Cerebellar nuclear complex (tissue), 1 donor: ENCODE measurements at regions not wholly inside any gene's neighbourhood (a gene's known extent, or its start where the extent isn't known, plus 50 kb on each side); places are given as distances from the start of the nearest gene placed in this dataset.

Source experiments
- DNase-seq, 2 experiments: peaks; one replicate each; lab custom pipeline; 2025; lab: John Stamatoyannopoulos, UW

DNA sequence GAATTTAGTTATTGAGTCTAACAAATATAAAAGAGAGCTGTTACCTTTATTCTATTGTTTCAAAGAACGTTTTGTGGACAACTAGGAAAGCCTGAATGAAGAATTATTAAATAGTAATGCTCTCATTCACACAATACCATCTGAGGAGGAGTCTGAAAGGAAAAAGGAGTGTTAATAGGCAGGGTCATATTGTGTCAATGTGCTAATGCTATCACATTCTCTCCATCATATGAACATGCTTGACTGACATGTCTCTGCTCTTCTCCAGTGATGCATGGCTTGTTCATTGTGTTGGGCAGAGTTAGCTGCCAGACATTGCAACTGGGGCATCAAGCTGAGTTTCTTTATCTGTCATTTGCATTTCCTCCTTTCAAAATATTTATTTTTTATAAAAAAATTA, 1578.0 kb downstream of the MAT2B start:
- no peak for DNase-seq

DNA sequence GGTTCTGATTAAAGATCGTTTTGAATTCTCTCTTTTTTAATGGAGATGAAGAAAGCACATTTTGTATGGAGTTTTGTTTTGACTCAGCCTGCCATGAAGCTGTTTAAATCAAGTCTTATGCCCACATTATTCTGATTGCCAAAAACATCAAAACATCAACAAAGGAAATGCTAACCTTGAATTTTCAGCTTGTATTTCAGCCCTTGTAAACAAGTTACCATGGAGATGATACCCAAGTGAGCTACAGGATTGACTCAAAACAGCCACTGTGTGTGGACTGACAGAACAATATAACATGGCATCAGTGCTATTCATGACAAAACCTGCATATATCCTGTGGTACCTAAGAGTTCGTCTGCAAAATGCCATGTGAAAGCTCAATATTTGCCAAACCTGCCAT, 1581.0 kb downstream of the MAT2B start:
- no peak for DNase-seq

DNA sequence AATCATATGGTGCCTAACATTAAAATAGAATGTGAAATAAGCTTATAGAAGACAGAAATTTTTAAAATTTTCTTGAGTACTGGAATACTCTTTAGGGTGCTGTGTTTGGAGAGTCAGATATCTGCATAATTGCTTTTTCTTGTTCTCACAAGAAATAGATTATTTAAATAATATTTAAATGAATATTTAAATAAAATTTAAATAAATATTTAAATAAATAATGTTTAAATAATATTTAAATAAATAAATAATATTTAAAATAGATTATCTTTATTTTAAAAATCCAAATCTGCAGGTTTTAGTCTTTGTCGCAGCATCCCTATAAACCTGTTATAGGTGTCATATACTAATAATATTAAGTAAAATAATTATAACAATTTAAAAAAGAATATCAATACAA, 1589.4 kb downstream of the MAT2B start:
- no peak for DNase-seq

DNA sequence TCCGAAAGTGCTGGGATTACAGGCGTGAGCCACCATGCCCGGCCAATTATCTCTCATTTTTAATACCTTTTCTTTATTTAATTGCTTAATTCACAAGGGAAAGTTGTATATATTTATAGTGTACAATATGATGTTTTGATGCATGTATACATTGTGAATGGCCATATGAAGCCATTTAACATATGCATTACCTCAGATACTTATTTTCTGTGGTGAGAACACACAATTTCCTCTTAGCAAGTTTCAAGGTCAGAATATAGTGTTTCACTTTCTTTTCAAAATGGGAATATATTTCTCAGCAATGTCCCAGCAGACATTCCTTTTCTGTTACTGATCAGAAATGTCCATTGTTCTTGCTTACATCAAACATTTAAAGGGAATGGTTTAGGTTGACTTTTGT, 1596.3 kb downstream of the MAT2B start:
- DNase-seq, result no peak

DNA sequence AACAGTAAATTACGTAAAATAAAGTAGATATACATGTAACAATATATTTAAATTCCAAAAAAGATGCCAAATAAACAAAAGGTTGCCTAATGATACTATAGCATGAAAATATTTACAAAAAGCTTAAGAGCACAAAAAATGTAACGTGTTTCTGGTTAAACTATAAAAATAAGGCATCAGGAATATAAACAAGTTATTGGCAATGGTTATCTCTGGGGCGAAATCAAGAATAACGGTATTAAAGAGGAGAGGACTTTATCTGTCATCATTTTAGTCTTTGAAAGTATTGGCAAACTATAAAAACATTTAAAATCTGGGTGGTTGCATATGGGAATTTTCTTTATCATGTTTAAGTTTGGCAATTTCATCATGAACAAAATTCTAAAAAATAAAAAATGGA, 1599.2 kb downstream of the MAT2B start:
- no peak for DNase-seq

DNA sequence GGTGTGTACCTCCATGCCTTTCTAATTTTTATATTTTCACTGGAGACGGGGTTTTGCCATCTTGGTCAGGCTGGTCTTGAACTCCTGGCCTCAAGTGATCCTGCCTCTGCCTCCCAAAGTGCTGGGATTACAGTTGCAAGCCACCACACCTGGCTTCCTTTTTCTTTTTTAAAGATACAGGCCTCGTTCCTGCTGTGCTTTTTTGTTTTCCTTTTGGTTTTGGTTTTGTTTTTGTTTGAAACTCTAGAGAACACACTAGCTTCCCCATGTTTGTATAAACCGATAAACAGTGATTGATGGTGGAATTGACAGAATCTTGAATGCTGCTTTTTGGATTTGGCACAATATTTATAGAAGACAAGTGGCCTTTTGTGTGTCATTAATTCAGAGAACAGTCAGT, 1603.4 kb downstream of the MAT2B start:
- DNase-seq, result no peak

DNA sequence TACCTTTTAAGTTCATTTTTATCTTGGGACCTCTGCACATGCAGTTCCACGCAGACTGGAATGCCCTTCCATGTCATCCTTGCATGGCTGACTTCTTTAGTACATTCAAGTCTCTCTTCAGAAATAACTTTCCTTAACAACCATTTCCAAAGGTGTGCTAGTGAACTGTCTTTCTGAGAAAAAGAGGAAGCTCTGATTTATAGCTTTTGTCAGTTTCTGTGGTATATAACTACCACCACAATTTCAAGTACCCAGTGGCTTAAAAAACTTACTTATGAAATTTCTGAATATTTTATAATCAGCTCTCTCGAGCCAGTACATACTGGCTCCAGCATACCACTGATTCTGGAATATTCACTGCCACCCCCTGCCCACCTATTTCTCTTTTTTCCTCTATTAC, 1613.8 kb downstream of the MAT2B start:
- DNase-seq, result no peak

DNA sequence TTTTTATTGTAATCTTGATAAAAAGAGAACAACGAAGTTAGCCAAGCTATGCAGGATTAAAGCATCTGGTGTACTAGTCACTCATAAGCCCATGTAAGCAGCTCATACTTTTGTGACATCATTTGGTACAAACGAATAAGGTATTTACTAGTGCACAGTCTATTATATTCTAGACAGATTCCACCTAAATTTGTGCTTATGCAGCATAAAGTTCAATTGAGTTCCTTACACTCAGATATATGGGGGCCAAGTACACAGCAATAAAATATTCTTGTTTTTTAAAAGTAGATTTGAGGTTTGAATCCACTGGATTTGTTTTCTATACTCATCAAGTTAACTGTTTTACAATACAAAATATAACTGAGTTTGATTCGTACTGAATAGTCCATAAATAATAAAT, 1621.2 kb downstream of the MAT2B start:
- DNase-seq, result no peak

DNA sequence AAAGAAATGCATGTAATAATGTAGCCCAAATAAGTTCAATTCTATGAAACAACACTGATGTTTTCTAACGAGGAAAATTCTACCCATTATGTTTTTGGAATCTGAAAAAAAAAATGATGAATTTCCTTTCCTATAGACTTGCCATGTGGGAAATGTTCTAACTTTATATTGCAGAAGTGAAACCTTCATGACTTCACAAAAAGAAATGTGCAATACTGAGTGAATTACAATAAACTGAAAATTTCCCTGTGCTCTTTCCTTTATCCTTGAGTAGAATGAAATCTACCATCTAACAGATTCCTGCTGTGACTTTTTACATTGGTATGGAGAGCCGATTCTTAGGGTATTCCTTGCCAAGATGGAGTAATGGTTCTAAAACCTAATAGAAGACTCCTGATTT, 1622.5 kb downstream of the MAT2B start:
- no peak for DNase-seq

DNA sequence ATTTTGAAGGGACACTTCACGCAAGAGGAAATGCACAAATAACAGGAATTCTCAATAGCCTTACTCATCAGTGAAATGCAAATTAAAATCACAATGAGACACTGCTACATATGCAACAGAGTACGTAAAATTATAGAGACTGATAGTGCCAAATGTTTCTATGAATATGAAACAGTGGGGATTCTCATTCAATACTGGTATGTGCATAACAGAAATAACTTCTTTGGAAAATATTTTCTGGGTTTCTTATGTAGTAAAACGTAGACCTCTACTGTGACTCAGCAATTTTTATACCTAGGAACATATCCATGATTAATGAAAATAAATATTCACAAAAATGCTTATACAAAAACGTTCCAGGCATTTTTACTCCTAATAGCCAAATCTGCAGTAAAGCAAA, 1625.2 kb downstream of the MAT2B start:
- DNase-seq, result no peak

DNA sequence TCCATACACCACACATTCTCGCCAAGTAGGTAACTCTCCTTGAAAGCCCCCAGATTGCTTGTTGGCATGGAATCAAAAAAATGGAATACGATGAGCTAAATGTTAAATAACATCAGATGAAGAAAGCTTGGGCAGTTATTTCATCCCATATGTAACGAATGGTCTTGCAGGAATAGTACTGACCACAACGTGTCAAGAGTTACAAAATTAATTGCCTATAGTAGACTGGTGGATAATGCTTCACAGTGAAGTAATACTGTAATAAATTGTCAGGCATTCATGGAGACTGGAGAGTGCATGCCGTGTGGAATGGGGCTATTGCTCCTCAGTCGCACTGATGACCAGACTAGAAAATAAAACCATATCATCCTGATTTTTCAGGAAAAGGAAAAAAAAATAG, 1628.7 kb downstream of the MAT2B start:
- DNase-seq, result no peak

DNA sequence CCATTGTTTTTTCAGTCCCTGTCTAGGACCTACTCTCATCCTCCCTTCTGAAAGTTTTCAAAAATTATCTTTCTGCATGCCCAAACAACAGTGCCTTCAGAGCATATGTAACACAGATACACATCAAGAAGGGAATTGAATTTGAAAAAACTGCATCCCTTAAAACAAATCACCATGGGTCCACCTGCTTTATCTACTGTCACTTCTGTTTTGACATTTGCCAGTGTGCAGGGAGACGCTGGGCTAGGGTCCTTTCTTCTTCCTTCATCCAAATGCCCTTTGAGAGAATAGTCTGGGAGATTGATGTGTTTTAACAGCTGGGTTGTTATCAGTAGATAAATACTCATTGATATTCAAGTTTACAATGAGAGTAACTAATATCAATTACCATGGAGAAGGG, 1630.1 kb downstream of the MAT2B start:
- DNase-seq, result no peak

DNA sequence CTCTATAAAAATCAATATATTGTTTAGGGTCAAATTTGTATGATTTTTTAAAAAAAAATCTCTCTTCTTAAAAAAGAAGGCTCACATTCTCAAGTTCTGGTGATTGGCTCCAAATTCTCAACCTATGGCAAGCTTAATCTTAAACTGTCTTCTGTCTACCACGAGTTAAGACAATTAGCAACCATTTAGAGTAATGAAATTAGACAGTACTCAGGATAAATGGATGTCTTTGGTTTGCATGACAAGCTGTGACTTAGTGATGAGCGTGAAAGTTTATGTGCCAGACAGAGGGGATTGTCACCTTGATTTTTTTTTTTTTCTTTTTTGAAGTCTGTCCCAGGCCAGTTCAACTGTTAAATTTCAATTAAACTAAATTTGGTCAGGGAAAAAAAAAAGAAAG, 1632.3 kb downstream of the MAT2B start:
- DNase-seq, result no peak

DNA sequence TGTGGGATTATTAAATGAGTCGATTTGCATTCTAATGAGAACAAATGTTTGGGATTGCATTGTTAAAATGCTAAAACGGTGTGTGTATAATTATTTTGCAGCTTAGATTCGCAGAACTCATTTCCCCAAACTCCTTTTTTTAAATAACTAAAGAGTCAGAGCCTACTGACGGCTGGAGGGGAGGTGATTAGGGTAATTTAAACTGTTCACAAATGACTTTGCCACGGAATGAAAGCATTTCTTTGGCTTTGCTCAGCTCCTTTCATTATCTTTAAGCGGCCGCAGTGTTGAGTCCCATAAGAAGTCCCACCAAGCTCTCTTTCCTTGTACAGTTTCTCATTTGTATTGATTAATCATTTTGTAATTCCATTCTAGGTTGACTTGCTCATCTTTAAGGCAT, 1632.8 kb downstream of the MAT2B start:
- DNase-seq, result no peak

DNA sequence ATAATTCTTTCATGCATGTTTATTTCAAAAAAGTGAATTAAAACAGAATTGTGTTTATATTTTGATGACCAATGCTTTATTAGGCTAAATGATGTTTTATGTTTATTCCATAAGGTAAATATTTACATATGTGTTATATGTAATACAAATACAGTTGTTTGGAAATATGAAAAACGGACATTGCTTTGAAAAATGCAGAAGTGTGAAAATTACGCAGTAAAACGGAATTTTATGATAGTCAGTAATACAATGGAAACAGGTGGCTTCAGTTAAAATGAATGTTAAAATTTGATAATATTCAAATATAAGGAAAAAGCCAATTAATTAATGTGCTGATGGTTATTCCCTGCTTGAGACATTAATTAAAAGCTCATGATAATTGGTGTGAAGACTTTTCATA, 1633.8 kb downstream of the MAT2B start:
- no peak for DNase-seq

DNA sequence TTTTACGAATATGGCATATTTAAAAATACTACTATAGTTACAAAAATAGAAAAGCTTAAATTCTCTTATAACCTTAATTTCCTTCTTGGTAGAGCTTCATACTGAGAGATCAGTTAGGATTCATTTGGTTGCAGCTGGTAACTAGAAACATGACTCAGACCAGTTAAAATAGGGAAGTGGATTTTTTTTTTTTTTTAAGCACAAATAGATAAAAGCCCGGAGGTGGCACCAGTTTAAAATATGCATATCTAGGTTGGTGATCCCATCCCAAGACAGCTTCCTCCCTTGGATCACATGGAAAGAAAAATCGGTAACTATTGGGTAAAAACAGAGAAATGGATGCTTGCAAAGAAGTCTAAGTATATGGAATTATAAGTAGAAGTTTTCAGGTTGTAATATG, 1634.3 kb downstream of the MAT2B start:
- no peak for DNase-seq

DNA sequence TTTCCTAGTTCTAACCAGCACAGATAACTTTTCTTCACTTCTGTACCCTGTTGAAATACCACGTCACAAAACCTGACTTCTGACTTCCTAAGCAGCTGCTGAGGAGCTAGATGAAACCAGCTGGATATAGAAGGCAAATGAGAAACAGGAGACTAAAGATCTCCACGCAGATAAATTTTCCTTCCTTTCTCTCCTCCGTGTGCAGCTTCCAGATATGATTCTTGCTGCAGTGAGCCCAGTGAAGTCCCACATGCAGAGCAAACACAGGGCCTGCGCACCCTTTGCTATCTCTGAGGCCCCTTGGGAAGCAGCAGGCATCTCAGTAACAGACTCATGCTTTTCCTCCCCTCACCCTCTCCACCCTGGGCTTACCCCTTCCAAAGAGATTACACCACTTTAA, 1638.3 kb downstream of the MAT2B start:
- DNase-seq, result no peak

DNA sequence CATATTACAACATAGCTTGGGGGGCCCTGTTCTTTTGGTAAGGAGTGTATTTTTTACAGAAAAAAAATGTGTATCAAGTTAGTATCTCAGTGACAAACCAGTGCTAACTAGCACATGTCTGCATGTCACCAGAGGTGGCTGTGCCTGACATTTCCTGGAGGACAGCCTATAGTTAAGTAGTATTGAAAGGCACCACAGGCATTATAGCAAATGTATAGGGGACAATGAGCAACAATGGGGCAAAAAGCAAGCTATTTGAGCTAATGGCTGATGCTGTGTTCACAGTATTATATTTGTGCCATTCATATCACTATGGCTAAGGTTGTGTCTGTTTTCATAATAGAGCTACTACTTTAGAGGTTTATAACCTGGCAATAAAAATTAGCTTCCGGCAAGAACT, 1644.0 kb downstream of the MAT2B start:
- DNase-seq, result no peak

DNA sequence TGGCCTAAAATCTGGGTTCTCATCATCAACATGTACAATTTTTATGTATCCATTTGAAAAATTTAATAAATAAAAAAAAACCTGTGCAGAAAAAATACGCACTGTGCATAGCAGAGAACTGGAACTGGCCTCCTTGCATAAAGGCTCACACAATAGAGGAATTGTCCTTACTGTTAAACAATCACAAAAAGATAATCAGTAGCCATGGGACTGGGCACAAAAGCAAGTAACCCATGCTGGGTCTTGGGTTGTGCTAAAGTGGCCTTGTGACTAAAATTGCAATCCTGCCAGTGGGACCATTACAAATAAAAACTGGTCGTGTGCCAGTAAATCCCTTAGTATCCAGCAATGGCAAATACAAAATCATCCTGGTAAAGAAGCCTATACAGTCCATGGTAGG, 1646.6 kb downstream of the MAT2B start:
- no peak for DNase-seq

DNA sequence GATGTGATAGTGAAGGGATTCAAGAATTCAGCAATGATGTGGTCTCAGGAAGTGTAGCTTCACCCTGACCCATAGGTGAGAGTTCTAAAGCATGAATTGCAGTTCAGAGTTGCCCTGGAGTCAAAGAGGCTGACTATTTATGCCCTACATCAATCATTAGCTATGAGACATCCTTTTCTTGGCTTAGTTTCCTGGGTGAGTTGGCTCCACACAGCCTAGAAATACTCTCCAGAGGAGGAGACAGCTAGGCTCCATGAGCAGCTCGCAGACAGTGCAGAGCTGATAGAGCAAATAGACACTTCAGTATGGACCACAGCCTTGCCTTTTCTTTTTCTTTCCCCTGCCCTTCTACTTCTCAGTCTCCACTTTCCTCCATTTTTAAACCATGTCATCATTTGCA, 1651.8 kb downstream of the MAT2B start:
- DNase-seq, result no peak

DNA sequence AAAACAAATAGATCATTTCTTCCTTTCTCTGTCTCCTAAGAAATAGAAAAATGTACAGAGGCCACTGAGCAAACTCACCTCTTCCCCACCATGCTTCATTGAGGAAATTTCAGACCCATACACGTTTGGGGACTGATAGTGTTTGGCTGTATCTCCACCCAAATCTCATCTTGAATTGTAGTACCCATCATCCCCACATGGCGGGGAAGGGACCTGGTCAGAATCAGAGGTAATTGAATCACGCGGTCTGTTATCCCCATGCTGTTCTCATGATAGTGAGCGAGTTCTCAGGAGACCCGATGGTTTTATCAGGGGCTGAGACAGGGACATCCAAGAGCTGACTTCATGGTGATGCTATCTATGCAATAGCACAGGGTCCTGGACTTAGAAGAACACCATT, 1655.8 kb downstream of the MAT2B start:
- no peak for DNase-seq

DNA sequence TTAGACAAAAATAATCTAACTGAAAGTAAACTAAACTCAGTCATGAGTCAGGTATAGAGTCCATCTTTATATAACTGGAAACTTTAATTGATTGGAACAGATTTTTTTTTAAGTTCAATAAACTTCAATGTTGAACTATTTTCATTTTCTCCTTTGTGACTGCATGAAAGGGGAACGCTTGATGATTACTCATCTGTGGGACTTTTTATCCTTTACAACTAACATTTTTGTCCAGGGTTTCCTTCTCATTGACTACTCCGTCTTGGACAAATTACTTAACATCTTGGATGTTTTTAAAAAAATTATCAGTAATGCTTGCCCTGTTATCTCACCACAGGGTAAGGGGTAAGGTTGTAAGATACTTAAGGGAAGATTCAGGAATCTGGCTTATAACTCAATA, 1658.4 kb downstream of the MAT2B start:
- DNase-seq, result no peak

DNA sequence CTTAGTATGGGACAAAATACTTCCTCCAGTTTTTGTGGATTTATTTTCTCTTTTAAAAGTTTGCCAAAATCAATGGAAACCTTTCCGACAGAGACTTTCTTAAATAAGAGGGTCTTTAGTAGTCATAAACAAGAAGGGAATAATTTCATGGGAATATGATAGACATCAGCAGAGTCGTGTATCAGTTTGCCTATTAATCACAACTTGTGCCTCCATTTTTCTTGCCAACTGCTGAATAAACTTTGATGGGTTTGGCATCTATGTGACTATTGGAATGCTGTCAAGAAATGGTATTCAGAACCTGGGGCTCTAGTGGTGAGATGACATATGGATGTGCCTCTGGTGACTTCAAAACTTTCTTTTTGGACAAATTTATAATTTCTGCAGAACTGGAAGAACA, 1668.2 kb downstream of the MAT2B start:
- no peak for DNase-seq

DNA sequence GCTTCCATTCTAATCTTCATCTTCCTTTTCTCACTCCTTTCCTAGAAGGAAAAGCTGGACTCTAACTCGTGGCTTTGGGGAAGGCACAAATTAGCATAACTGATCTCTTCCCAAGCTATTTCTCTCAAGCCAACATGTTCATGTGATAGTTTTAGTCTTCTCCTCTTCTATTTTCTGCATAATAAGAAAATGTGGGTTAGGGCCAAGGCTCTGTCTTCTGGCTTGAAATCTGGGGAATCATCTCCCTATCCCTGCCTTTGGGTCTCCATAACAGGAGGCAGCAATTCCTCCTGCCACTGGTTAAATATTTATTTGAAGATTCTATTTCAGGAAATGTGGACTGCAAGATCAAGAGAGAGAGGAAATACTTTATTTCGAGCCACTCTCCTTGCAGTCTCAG, 1669.6 kb downstream of the MAT2B start:
- DNase-seq, result no peak

DNA sequence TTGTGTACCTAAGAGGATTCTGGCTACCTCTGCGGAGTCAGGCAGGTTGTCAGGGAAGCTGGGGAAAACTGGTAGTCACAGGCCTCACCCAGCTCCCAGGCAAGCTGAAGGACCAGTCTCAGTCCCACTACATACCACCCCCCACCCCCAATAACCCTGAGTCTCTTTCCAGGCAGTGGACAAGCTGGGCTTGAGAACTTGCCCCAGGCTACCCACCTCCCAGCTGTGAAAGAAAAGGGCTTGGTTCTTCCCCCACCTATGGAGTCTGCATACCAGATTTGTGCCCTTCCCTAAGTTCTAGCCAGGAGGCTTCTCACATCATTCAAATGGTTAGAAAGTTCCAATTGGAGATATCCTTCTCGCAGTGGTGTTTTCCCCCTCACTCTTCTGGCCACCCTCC, 1678.8 kb downstream of the MAT2B start:
- DNase-seq, result no peak
